HG02571 (cell line): ENCODE measurements at regions not wholly inside any gene's neighbourhood (a gene's known extent, or its start where the extent isn't known, plus 50 kb on each side); places are given as distances from the start of the nearest gene placed in this dataset.

ENCODE experiments used
- ATAC-seq: cut with Tn5 transposase; IDR thresholded peaks from one replicate; pipeline ENCODE4 v1.9.1; 2021; ENCODE audit warnings: mild to moderate bottlenecking, moderate library complexity; ENCODE audit not compliant: unreplicated experiment

- no peak for ATAC-seq
Measured at GRCh38 chr4:125072269-125072668, 242.5 kb upstream of the FAT4 start.

GRCh38 chr4:125070861-125071260 is 243.9 kb upstream of the FAT4 start:
- no peak for ATAC-seq

DNA sequence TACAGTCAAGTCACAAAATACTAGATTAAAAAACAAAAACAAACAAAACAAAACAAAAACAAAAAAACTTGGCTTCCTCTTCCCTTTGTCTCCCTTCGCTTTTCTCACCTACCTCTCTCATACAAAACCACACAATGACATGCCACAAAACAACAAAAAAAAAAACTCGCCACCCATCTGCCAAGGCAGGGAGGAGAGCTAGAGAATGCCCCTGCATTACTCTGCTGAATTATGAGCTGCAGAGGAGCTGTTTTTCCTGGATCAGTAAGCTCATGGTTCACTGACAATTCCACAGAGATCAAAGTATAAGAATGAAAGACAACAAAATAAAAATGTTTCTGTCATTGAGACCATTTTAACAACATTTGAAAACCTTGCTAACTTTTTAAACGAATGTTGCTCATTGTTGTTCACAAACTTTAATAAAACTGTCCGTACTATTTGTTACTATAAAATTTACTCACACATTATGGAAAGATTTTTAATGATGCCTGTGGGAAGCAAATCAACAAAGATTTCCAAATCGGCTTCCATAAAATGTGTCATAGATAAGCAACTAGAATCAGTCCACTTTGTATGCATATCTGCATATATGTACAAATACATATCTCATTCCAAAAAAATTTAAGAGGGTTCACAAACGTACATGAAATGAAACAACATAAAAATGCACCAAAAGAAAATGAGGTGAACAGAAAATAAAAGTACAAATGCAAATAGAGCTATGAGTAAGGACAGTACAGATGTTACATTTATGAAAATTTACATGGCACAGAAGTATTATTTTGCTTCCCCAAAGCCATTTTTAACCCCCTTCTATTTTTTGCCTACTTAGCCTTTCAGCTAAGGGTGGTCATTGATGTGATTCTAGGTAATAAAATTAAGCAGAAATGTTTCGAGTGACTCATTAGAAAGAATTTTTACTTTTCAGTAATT is 252.4 kb upstream of the FAT4 start:
- ATAC-seq, result no peak

DNA sequence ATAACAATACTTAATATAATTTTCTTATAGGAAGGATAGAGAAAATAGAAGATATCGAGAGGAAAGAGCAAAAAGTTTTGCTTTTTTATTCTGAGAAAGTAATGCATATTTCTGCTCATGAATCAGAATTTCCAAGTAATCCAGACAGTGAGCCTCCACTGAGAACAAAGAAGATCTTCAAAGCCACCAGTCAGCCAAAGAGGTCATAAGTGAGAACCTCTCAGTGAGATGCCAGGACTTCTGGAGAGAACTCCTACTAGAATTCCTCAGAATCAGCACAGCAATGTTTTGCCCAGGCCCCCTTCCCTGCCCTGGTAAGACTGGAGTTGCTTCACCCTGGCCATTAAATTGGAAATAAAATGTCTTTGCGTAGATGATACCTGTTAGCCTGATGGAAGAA is 254.4 kb upstream of the FAT4 start:
- no peak for ATAC-seq

GRCh38 chr4:125049711-125050110 is 265.0 kb upstream of the FAT4 start:
- ATAC-seq, result no peak

GRCh38 chr4:125045311-125045710 is 269.4 kb upstream of the FAT4 start:
- no peak for ATAC-seq

DNA sequence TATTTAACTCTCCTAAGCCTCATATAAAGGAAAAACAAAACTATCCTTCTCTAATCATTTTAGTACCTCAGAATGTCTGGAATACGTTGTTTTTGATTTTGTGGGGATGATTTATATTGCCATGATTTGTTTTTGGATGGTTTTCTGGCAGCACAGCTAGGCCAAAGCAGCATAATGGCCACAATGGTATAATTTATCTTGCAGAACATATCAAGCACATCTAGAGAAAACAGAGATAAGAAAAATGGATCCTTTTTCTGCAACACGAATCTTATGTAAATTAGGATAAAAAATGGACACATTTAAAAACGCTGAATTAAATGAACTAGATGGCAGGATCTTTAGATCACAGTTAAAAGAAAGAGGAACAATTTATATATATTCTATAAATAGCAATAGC is 269.9 kb upstream of the FAT4 start:
- no peak for ATAC-seq

GRCh38 chr4:125043486-125043885 is 271.3 kb upstream of the FAT4 start:
- ATAC-seq, result no peak

DNA sequence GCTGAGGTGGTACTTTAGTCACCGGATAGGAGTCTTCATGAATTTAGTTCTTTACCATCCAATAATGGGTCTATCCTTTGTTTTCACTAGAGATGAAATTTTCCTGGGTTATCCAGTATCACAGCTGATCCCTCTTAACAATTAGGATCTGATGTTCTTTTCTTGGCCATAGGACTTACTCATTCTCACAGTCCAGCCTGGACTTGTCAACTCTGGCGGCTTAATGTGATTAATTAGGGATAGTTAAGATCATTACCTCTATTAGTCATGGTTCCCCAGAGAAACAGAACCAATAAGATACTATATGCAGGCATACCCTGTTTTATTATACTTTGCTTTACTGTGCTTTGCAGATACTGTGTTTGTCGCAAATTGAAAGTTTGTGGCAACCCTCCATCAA is 272.7 kb upstream of the FAT4 start:
- no peak for ATAC-seq

DNA sequence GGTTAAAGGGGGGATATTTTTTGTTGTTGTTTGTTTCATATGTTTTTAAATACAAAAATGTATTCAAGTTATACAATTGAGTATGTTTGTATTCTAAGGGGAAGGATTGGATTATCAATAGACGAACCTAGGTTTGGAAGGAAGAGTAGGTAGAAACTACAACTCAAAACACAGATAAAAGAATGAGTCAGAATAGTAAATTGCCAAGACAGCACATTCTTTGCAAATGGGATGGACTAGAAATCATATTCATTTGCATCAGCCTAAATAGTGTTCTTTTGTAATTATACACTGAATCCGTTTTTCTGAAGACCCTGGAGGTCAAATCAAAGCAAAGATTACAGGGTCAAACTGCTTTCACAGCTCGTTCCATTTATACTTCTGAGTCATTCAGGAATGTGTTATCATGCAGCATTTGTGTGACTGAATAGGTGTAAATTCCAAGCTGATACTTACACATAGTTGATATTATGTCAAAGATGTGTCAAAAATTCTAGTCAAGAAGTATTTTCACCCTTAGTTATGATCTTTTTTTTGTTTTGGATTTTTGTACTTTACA is 273.3 kb upstream of the FAT4 start:
- ATAC-seq, result no peak

DNA sequence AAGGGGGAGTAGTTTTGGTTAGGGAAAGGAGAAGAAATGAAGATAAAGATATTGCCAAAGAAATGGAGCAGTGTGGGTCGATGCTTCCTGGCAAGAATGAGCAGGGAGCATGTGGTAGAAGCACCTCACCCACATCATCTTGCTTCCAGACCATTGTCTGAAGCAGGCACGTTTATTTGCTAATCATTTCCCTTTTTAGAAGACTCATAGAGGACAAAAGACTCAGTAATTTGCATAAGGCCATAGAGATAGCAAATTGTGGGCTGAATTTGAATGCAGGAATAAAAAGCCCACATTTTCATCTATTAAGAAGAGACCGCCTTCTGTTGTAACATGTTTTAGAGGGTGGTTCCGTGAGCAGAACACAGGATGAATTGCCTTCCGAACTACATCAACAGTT is 275.2 kb upstream of the FAT4 start:
- ATAC-seq, result no peak

DNA sequence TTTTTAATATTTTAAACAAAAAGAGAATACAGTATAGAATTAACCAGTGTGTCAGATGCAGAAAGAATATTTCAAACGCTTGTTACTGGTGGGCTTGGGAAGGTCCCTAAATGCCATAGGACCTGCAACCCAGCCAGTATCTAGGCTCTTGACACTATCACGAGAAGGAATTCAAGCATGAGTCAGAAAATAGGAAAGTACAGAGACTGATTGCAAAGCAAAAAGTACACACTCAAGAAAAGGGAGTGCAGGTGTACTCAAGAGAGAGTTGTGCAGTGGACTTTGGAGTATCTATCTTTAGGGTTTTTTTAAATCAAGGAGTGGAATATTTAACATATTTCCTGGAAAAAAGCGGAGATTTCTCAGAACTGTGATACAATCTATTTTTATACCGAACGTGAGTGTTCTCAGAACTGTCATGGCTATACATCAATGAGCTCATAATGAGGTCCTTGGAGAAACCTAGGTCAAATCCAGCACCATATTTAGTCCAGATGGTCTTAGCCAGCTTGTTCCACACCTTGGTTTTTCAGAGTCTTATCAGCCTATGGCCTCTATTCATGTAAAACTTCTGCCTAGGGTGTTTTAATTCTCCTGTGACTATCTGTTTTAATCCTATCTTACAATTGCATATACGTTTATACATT is 291.8 kb upstream of the FAT4 start:
- ATAC-seq, result no peak

DNA sequence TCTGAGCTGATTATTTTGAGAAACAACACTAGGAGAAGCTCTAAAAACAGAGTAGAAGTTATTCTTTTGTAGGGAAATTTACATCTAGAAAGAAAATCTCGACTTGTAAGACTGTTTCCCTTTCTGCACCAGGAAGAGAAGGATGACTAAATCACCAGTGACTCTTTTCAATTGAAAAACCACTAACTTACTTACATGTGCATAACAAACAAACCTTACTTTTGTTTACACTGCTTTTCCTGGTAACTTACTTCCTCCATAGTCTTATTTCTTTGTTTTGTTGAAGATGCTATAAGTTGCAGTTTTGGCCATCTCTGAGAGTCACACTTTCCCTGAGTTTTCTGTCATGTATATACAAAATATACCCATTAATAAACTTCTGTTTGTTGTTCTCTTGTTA is 293.6 kb upstream of the FAT4 start:
- ATAC-seq, result no peak

DNA sequence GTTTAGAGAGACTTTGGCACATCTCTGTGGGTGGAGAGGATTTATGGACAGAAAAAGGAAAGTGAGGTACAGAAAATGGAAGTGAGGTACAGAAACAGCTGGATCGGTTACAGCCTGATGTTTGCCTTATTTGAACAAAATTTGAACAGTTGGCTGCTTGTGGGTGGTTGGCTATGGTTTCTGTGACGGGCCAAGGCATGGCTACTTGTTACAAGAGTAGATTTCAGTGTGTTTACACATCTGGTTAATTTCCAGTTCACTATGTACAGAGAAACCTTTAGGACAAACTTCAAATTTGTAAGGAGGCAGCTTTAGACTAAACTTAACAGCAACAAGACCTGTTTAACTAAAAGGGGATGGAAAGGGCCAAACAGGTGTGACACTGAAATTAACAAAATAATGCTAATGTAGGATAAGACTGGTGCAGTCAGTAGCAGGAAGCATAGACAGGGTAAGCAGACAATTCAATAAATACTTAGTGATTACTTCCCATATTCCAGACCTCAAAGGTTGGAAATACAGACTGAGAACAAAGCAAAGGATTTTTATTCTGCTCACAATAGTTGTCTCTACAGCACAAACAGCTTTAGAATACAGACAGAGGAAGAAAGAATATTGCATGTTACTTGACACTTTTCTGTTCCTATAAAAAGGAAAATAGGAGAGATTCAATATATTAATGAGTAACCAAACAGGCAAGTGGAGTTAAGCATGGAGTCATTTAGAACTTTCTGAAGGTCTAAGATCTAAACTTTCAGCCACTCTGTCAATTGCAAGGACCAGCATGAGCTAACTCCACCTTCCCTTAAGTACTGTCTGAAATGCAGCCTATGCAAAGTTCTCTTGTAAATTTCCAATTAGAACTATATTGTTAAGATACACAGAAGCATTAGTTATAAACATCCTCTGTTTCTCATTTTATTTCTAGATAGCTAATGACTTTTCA is 294.4 kb upstream of the FAT4 start:
- no peak for ATAC-seq

DNA sequence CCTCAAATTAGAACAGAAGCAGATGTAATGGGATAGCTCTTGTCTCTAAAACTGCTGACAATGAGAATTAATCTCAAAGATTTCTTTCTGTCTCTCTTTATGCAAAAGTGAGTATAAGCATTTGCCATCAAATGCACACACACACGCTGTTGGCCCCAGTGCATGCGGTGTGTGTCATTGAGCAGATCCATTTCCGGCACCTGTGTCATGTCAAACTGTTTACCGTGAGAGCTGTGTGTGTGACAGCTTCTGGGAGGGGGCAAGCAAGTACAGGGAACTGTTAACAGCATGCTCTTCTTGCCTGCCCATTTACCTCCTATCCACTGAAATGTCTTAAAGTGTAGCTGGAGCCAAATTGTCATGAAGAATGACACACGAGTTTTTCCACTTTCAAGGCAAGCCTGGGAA is 297.9 kb upstream of the FAT4 start:
- no peak for ATAC-seq

DNA sequence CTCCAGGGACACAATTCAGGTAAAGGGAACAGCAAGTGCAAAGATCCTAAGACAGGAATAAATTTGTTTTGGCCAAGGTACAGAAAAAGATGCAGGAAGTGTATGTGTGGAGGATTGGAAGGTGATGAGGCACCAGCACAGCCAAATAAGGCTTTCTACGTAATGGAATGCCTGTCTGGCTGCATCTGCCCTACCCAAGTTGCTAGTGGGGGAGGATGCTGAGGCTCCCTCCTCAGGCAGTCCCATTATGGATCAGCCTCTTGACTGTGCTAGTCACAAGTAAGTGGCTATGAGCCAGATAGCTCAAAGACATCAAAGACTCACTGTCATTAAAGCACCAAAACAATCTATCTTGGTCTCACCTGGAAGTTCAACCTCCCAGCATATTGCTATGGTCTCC is 300.9 kb upstream of the FAT4 start:
- no peak for ATAC-seq

GRCh38 chr4:125011646-125012045 is 299.1 kb upstream of the ANKRD50 start:
- ATAC-seq, result no peak

DNA sequence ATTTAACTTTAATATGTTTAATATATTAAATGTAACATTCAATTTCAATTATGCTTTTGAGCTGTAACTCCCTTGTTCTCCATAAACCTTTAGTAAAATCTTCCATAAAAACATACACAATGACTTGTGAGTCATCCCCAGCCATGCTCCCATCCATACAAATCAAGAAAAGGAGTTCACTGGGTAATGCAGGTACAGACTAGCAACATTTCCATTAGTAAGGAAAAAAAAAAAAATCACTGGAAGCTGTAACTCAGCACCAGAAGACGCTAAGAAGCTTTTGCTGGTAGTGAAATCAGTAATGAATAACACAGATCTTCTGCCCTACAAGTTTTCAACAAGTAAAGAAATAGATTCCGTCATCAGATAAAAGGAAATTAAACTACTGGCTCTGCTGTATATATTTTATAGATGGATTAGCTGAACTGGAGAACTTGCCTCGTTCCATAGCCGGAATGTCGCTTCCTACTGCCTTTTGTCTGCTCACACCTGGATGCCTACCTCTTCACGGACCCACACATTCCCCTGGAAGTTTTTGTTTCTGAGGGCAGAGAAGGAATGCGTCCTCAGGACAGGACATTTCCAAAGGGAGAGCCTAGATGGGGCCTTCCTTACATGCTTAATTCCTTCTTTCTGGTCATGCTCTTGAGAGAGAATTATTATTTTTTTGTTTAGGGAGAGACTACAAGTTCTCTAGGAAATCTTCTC is 298.4 kb upstream of the ANKRD50 start:
- no peak for ATAC-seq

- ATAC-seq, result no peak
Measured at GRCh38 chr4:125008676-125009075, 296.1 kb upstream of the ANKRD50 start.

DNA sequence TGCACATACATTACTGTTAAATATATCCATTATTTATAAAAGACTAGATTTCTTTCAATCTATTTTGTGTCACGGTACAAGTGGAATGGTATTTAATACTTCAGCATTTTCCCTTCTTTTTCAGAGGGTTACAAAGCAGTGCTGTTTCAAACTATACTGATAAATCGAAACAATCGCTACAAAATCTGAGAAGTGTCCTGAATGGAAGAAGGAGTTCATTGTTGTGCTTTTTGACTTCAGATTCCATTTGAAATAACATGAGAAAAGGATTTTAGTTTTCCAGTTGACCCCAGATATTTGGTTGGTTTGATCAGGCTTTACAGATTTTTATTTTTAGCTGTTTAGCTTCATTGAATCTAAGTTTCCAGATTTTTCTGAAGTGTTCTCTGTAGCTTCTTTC is 292.1 kb upstream of the ANKRD50 start:
- ATAC-seq, result no peak
